GM18519 (cell line): ENCODE measurements at regions not wholly inside any gene's neighbourhood (a gene's known extent, or its start where the extent isn't known, plus 50 kb on each side); places are given as distances from the start of the nearest gene placed in this dataset.

Experiments used
- ATAC-seq: cut with Tn5 transposase; IDR thresholded peaks from one replicate; pipeline ENCODE4 v1.9.1; 2021; ENCODE audit warnings: mild to moderate bottlenecking, moderate library complexity; ENCODE audit not compliant: unreplicated experiment, low FRiP score

DNA sequence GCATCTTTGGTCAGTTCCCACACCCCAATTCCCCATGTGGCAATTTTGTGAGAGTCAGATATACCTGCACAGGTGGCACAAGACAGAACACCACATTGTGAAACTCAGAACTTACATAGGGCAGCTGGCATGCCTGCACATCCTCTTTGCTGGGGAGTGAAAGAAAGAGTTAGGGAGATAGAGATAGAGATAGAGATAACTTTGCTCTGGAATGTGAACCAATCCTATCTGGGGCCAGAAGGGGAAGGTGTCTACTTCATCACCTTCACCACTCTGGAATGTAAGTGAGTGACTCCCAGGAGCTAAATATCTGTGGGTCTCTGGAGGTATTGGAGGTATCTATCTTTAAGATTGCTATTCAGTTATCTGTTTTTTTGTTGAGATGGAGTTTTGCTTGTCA lies 289.2 kb downstream of the OGFRL1 start:
- ATAC-seq, result no peak

DNA sequence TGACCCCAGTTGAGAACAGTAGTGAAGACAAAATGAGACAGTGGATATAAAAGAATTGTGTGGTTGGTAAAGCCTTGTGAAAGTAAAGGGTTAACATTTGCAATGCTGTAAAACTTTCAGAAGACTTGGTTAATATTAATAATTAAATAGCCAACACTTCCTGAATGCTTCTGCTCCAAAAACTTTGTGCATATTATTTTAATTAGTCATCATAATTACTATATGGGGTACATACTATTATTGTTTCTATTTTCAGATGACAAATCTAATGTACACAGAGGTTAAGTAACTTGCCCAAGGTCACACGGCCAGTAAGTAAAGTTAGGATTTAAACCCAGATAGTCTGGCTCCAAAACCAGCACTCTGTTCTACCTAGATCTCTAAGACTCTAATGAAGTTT lies 291.3 kb downstream of the OGFRL1 start:
- ATAC-seq, result no peak

DNA sequence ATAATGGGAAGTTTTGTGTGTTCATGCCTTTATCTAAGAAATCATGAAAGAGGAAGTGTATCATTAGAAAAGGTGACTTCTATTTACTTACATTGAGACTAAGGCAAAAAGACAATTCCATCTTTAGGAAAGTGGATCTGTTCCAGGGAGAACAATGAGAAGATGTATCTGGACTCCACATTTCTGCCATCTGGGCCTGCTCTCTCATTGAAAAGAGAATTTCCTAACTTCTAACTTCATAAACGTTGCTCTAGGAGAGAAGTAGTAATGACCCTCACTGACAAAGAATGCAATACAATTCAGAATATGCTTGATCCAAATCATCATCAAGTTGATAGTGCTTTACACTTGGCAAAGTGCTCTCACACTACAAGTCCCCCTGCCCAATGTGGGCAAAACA lies 294.2 kb downstream of the OGFRL1 start:
- no peak for ATAC-seq

- ATAC-seq, result no peak
Measured at GRCh38 chr6:71584712-71585436, 296.3 kb downstream of the OGFRL1 start.

DNA sequence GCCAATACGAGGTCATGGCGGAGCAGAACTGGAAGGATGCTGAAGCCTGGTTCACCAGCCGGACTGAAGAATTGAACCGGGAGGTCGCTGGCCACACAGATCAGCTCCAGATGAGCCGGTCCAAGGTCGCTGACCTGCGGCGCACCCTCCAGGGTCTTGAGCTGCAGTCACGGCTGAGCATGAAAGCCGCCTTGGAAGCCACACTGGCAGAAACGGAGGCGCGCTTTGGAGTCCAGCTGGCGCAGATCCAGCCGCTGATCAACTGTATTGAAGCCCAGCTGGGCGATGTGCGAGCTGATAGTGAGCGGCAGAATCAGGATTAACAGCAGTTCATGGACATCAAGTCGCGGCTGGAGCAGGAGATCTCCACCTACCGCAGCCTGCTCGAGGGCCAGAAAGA lies 296.9 kb downstream of the OGFRL1 start:
- ATAC-seq, result no peak

- no peak for ATAC-seq
Measured at GRCh38 chr6:71588490-71588889, 297.9 kb upstream of the RIMS1 start.

GRCh38 chr6:71589254-71589653 lies 297.1 kb upstream of the RIMS1 start:
- ATAC-seq, result no peak

- no peak for ATAC-seq
Measured at GRCh38 chr6:71592643-71593042, 293.7 kb upstream of the RIMS1 start.

GRCh38 chr6:71599359-71599758 lies 287.0 kb upstream of the RIMS1 start:
- no peak for ATAC-seq

- no peak for ATAC-seq
Measured at GRCh38 chr6:71602385-71603007, 283.9 kb upstream of the RIMS1 start.

- ATAC-seq, result no peak
Measured at GRCh38 chr6:71603021-71603420, 283.3 kb upstream of the RIMS1 start.

- ATAC-seq, result no peak
Measured at GRCh38 chr6:71608646-71609045, 277.7 kb upstream of the RIMS1 start.

DNA sequence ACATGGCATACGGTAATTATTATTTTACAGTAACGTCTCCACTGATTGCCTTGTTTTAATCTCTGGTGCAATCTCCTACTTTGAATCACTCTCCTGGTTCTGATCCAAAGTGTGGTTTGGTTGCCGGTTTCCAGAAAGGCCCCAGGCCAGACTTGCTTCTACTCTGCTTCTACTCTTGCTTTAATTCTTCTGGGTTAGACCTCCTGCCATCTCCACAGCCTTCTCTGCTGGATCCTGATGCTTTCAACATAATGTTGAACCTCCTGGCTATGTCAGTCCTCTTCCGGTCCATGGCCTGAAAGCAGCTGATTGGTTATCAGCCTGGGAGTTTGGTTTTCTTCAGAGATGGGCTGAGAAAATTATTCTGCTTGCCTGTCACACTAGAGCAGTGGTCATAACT lies 266.5 kb upstream of the RIMS1 start:
- no peak for ATAC-seq

- ATAC-seq, result no peak
Measured at GRCh38 chr6:71621918-71622519, 264.3 kb upstream of the RIMS1 start.

DNA sequence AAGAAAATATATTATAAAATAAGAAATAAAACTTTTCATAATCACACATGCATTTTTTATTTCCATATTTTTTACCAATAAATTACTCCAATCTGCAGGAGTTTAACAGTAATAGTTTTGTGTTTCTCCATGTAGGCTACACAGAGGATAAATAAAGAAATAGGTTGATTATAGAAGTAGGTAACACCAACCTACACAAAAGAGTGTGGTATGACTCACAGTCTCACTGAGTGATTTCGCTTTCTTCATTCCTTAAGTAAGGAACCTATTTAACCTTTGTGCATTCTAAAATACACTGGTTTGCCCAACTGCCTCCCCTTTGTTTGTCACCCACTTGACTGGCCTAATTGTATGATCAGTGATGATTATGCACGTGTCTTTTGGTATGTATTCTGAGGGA lies 244.2 kb upstream of the RIMS1 start:
- ATAC-seq, result no peak

- ATAC-seq, result no peak
Measured at GRCh38 chr6:71642793-71643192, 243.6 kb upstream of the RIMS1 start.

- no peak for ATAC-seq
Measured at GRCh38 chr6:71645299-71645698, 241.1 kb upstream of the RIMS1 start.

DNA sequence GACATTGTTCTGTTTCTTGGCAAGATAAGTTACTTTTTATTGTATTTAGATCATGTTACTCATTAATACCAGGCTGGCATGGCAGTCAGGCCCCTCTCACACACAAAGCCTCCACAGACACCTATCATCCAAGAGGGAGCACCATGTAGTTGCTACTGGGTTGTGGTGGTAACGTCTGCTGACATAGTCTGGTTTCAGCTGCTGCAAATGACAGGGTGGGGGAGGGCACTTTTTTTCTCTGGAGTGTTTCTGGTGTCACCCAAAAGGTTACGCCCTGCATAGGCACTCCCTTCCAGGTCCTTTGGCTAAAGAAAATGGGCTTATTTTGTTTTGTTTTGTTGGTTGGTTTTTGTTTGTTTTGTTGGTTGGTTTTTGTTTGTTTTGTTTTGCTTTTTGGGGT lies 236.4 kb upstream of the RIMS1 start:
- no peak for ATAC-seq

GRCh38 chr6:71651636-71652035 lies 234.7 kb upstream of the RIMS1 start:
- ATAC-seq, result no peak

GRCh38 chr6:71656121-71656520 lies 230.2 kb upstream of the RIMS1 start:
- no peak for ATAC-seq

DNA sequence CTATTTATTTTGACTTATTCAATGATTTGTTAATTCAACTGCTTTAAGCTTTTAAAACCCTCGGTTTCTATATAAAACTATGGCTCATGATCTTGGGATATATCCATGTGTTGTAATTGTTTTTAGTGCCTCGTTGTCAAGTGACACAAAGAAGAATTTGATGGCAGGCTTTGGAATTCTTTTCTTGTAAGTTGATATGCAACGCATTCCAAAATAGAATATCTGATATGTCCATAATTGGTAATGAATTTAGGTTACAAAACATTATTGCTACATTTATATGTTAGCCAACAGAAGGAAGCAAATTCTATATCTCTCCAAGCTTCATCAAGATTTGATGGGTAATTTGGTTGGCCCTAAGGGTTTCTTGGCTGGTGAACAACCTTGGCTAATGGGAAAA lies 220.4 kb upstream of the RIMS1 start:
- no peak for ATAC-seq

GRCh38 chr6:71672876-71673275 lies 213.5 kb upstream of the RIMS1 start:
- ATAC-seq, result no peak
